Glutamatergic neuron (in vitro differentiated cells): ENCODE measurements at regions not wholly inside any gene's neighbourhood (a gene's known extent, or its start where the extent isn't known, plus 50 kb on each side); places are given as distances from the start of the nearest gene placed in this dataset.

Experiments
- DNase-seq: peaks from one replicate; pipeline ENCODE4 v3.0.0; 2022
- H3K27ac Mint-ChIP-seq: one replicate; pipeline ENCODE4 v1.8.0; 2020; ENCODE audit warnings: mild to moderate bottlenecking, mixed read lengths, inconsistent platforms; ENCODE audit not compliant: unreplicated experiment
- H3K27me3 Mint-ChIP-seq: one replicate; pipeline ENCODE4 v1.8.0; 2020; ENCODE audit warnings: mild to moderate bottlenecking, moderate library complexity, mixed read lengths, inconsistent platforms; ENCODE audit not compliant: unreplicated experiment
- H3K36me3 Mint-ChIP-seq: one replicate; pipeline ENCODE4 v1.8.0; 2020; ENCODE audit warnings: mild to moderate bottlenecking, mixed read lengths, inconsistent platforms; ENCODE audit not compliant: unreplicated experiment
- H3K4me1 Mint-ChIP-seq: one replicate; pipeline ENCODE4 v1.8.0; 2020; ENCODE audit warnings: mild to moderate bottlenecking, low read depth, mixed read lengths, inconsistent platforms; ENCODE audit not compliant: unreplicated experiment
- H3K4me3 Mint-ChIP-seq: one replicate; pipeline ENCODE4 v1.8.0; 2020; ENCODE audit warnings: mild to moderate bottlenecking, mixed read lengths, inconsistent platforms; ENCODE audit not compliant: unreplicated experiment
- H3K9me3 Mint-ChIP-seq: one replicate; pipeline ENCODE4 v1.8.0; 2020; ENCODE audit warnings: mild to moderate bottlenecking, moderate library complexity, mixed read lengths, inconsistent platforms; ENCODE audit not compliant: unreplicated experiment
- TF ChIP-seq, protein P1 (sequence below): fragments of 200-600 bp; sonication (generic); IDR thresholded peaks from one replicate; pipeline ENCODE4 v1.5.0; 2021; ENCODE audit not compliant: partially characterized antibody, unreplicated experiment

GRCh38 chr13:44093607-44094564, 214.2 kb downstream of the LACC1 start:
- no peak for DNase-seq
- no peaks in the 10 kb centered on the region for H3K27me3 Mint-ChIP-seq
- no peak overlapping the region for H3K4me3 Mint-ChIP-seq
- H3K4me1 Mint-ChIP-seq: no peaks in the 10 kb centered on the region
- no peaks in the 10 kb centered on the region for H3K9me3 Mint-ChIP-seq
- H3K27ac Mint-ChIP-seq: no peak overlapping the region
- TF ChIP-seq, protein P1, sequence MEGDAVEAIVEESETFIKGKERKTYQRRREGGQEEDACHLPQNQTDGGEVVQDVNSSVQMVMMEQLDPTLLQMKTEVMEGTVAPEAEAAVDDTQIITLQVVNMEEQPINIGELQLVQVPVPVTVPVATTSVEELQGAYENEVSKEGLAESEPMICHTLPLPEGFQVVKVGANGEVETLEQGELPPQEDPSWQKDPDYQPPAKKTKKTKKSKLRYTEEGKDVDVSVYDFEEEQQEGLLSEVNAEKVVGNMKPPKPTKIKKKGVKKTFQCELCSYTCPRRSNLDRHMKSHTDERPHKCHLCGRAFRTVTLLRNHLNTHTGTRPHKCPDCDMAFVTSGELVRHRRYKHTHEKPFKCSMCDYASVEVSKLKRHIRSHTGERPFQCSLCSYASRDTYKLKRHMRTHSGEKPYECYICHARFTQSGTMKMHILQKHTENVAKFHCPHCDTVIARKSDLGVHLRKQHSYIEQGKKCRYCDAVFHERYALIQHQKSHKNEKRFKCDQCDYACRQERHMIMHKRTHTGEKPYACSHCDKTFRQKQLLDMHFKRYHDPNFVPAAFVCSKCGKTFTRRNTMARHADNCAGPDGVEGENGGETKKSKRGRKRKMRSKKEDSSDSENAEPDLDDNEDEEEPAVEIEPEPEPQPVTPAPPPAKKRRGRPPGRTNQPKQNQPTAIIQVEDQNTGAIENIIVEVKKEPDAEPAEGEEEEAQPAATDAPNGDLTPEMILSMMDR: no peak
- H3K36me3 Mint-ChIP-seq: peaks cover 6% of the 10 kb centered on the region

DNA sequence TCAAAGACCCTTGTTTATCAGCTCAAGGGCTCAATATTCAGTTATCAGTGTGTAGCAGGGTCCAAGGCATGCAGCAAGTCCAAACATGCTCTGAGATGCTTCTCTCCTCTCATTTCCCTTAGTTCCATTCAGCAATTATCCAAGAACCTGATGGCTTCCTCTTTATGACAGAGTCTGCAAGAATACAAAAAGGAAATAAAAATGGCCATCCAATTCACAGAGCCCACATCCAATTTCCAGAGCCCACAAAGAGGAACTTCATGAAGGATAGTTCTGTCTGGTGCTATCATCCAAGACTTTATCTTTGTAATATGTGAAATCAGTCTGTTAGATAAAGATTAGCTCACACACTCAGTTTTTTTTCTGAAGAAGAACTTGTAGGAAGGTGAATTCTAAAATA, 217.2 kb downstream of the LACC1 start:
- DNase-seq: no peak
- Mint-ChIP-seq H3K4me3 (no peak overlapping the region), H3K27ac (no peak overlapping the region), H3K27me3 (no peaks in the 10 kb centered on the region), H3K36me3 (peaks cover 7% of the 10 kb centered on the region), H3K9me3 (no peaks in the 10 kb centered on the region), H3K4me1 (no peaks in the 10 kb centered on the region)
- TF ChIP-seq, protein P1: no peak

GRCh38 chr13:44098559-44098958, 218.9 kb downstream of the LACC1 start:
- H3K4me1 Mint-ChIP-seq: no peaks in the 10 kb centered on the region
- DNase-seq: no peak
- peaks cover 4% of the 10 kb centered on the region for H3K36me3 Mint-ChIP-seq
- no peaks in the 10 kb centered on the region for H3K9me3 Mint-ChIP-seq
- H3K27me3 Mint-ChIP-seq: no peaks in the 10 kb centered on the region
- TF ChIP-seq, protein P1: no peak
- H3K27ac Mint-ChIP-seq: no peak overlapping the region
- H3K4me3 Mint-ChIP-seq: no peak overlapping the region

GRCh38 chr13:44101347-44102083, 221.8 kb downstream of the LACC1 start:
- Mint-ChIP-seq H3K9me3 (peaks cover 2% of the 10 kb centered on the region), H3K27ac (no peak overlapping the region), H3K4me3 (no peak overlapping the region), H3K27me3 (no peaks in the 10 kb centered on the region), H3K36me3 (peaks cover 9% of the 10 kb centered on the region), H3K4me1 (no peaks in the 10 kb centered on the region)
- no peak for DNase-seq
- TF ChIP-seq, protein P1: no peak
